Ishikawa (cell line): ENCODE measurements at regions not wholly inside any gene's neighbourhood (a gene's known extent, or its start where the extent isn't known, plus 50 kb on each side); places are given as distances from the start of the nearest gene placed in this dataset.

Experiments
- CEBPB ChIP-seq: IDR thresholded peaks from 2 replicates; pipeline ENCODE4 v1.6.1; 2012
- CREB1 ChIP-seq: IDR thresholded peaks from 2 replicates; pipeline ENCODE4 v1.6.1; 2012; ENCODE audit warnings: low read depth
- EGR1 ChIP-seq: IDR thresholded peaks from 2 replicates; pipeline ENCODE4 v1.6.1; 2012
- EP300 ChIP-seq: IDR thresholded peaks from 2 replicates; pipeline ENCODE4 v1.6.1; 2012; ENCODE audit warnings: borderline replicate concordance
- FOXM1 ChIP-seq: IDR thresholded peaks from 2 replicates; pipeline ENCODE4 v1.6.1; 2012; ENCODE audit warnings: low read depth, borderline replicate concordance
- MAX ChIP-seq: IDR thresholded peaks from 2 replicates; pipeline ENCODE4 v1.6.1; 2012
- NFIC ChIP-seq: IDR thresholded peaks from 2 replicates; pipeline ENCODE4 v1.6.1; 2012
- RAD21 ChIP-seq: IDR thresholded peaks from 2 replicates; pipeline ENCODE4 v1.6.1; 2012; ENCODE audit warnings: low read depth
- REST ChIP-seq: IDR thresholded peaks from 2 replicates; pipeline ENCODE4 v1.6.1; 2012; ENCODE audit warnings: low read depth, mild to moderate bottlenecking
- TAF1 ChIP-seq: IDR thresholded peaks from 2 replicates; pipeline ENCODE4 v1.6.1; 2012; ENCODE audit warnings: low read depth, mild to moderate bottlenecking
- TCF12 ChIP-seq: IDR thresholded peaks from 2 replicates; pipeline ENCODE4 v1.6.1; 2012; ENCODE audit warnings: low read depth
- TEAD4 ChIP-seq: IDR thresholded peaks from 2 replicates; pipeline ENCODE4 v1.6.1; 2012
- USF1 ChIP-seq: IDR thresholded peaks from 2 replicates; pipeline ENCODE4 v1.6.1; 2012
- YY1 ChIP-seq: IDR thresholded peaks from 2 replicates; pipeline ENCODE4 v1.6.1; 2012; ENCODE audit warnings: low read depth
- ZBTB7A ChIP-seq: IDR thresholded peaks from 2 replicates; pipeline ENCODE4 v1.6.1; 2012; ENCODE audit warnings: low read depth

GRCh38 chr5:136511046-136511445, 145.7 kb upstream of the TRPC7 start:
- TF ChIP-seq EP300 = no peak
- no peak for TF ChIP-seq YY1
- TF ChIP-seq REST = no peak
- TF ChIP-seq MAX = no peak
- no peak for TF ChIP-seq TEAD4
- TF ChIP-seq NFIC = no peak
- TF ChIP-seq EGR1 = no peak
- TF ChIP-seq USF1 = no peak
- TF ChIP-seq RAD21 = no peak
- TF ChIP-seq FOXM1 = no peak

GRCh38 chr5:136510481-136510880, 145.1 kb upstream of the TRPC7 start:
- TF ChIP-seq USF1 (no peak), REST (no peak), CEBPB (no peak), YY1 (no peak), NFIC (no peak), RAD21 (no peak), CREB1 (no peak)

- TF ChIP-seq CREB1 (no peak), TAF1 (no peak), TEAD4 (no peak), RAD21 (no peak), EGR1 (no peak), ZBTB7A (no peak), EP300 (no peak), NFIC (no peak), TCF12 (no peak), FOXM1 (no peak), REST (no peak), USF1 (no peak)
Measured at GRCh38 chr5:136506131-136506530, 140.8 kb upstream of the TRPC7 start.

GRCh38 chr5:136501133-136501532, 135.8 kb upstream of the TRPC7 start:
- no peak for TF ChIP-seq CEBPB
- no peak for TF ChIP-seq RAD21
- no peak for TF ChIP-seq TAF1
- TF ChIP-seq CREB1 = no peak
- no peak for TF ChIP-seq NFIC
- TF ChIP-seq USF1 = no peak
- TF ChIP-seq YY1 = no peak

GRCh38 chr5:136492587-136492986, 127.2 kb upstream of the TRPC7 start:
- TF ChIP-seq REST (no peak), TCF12 (no peak), MAX (no peak), EP300 (no peak), CREB1 (no peak), TEAD4 (no peak), YY1 (no peak), TAF1 (no peak), EGR1 (no peak), NFIC (no peak), RAD21 (no peak), CEBPB (no peak), ZBTB7A (no peak), USF1 (no peak), FOXM1 (no peak)
